Neural cell (in vitro differentiated cells): ENCODE measurements at regions not wholly inside any gene's neighbourhood (a gene's known extent, or its start where the extent isn't known, plus 50 kb on each side); places are given as distances from the start of the nearest gene placed in this dataset.

Source experiments
- H2AFZ ChIP-seq: fragments of 200-600, 300-800 bp; sonication (generic), shearing (Covaris generic); 2 replicates; pipeline ENCODE4 v1.6.0; 2014; ENCODE audit warnings: low read depth, mild to moderate bottlenecking, antibody characterized with exemption, low read length, moderate library complexity
- H3F3A ChIP-seq: fragments of 200-600 bp; shearing (Covaris generic); 2 replicates; pipeline ENCODE4 v1.6.1; 2016; ENCODE audit warnings: mild to moderate bottlenecking, moderate library complexity, mixed read lengths, antibody characterized with exemption, low read length; ENCODE audit not compliant: insufficient read depth, poor library complexity, severe bottlenecking
- H3K27ac ChIP-seq: fragments of 200-600, 300-800 bp; sonication (generic), shearing (Covaris generic); 2 replicates; pipeline ENCODE4 v1.5.1; 2014; ENCODE audit warnings: mild to moderate bottlenecking, low read length, moderate library complexity
- H3K27me3 ChIP-seq: fragments of 300-800, 200-600 bp; sonication (generic), shearing (Covaris generic); 2 replicates; pipeline ENCODE4 v1.6.0; 2014; ENCODE audit warnings: mild to moderate bottlenecking, low read depth, low read length, moderate library complexity; ENCODE audit not compliant: insufficient read depth
- H3K36me3 ChIP-seq: fragments of 300-800, 200-600 bp; sonication (generic), shearing (Covaris generic); 2 replicates; pipeline ENCODE4 v1.5.1; 2014; ENCODE audit warnings: mild to moderate bottlenecking, antibody characterized with exemption, low read length, moderate library complexity; ENCODE audit not compliant: insufficient read depth
- H3K4me2 ChIP-seq: fragments of 300-800, 200-600 bp; sonication (generic), shearing (Covaris generic); 2 replicates; pipeline ENCODE4 v1.6.0; 2014; ENCODE audit warnings: mild to moderate bottlenecking, low read length
- H3K4me3 ChIP-seq: fragments of 300-800, 200-600 bp; sonication (generic), shearing (Covaris generic); 2 replicates; pipeline ENCODE4 v1.5.1; 2014; ENCODE audit warnings: mild to moderate bottlenecking, low read length, moderate library complexity
- H3K79me2 ChIP-seq: fragments of 200-600 bp; shearing (Covaris generic); replicated peaks from 2 replicates; pipeline ENCODE4 v1.6.0; 2014; ENCODE audit warnings: mild to moderate bottlenecking, low read length, moderate library complexity; ENCODE audit not compliant: insufficient read depth
- H3K9ac ChIP-seq: fragments of 300-800, 200-600 bp; sonication (generic), shearing (Covaris generic); 2 replicates; pipeline ENCODE4 v1.6.1; 2016; ENCODE audit warnings: mild to moderate bottlenecking, low read length, mixed read lengths
- H3K9me2 ChIP-seq: fragments of 200-600 bp; shearing (Covaris generic); 2 replicates; pipeline ENCODE4 v1.6.1; 2016; ENCODE audit warnings: mild to moderate bottlenecking, low read length, mixed read lengths; ENCODE audit not compliant: insufficient read depth
- H3K9me3 ChIP-seq: fragments of 200-600, 300-800 bp; sonication (generic), shearing (Covaris generic); 2 replicates; pipeline ENCODE4 v1.6.1; 2016; ENCODE audit warnings: mild to moderate bottlenecking, mixed run types, low read length, moderate library complexity, mixed read lengths
- H4K20me1 ChIP-seq: fragments of 200-600 bp; shearing (Covaris generic); 2 replicates; pipeline ENCODE4 v1.6.1; 2016; ENCODE audit warnings: mild to moderate bottlenecking, mixed run types; ENCODE audit not compliant: insufficient read depth
- CTCF ChIP-seq: fragments of 450-650 bp; IDR thresholded peaks from 2 replicates; pipeline ENCODE4 v1.5.1; 2014; ENCODE audit warnings: antibody characterized with exemption, mild to moderate bottlenecking, moderate library complexity; ENCODE audit not compliant: poor library complexity, severe bottlenecking
- EP300 ChIP-seq: fragments of 450-650 bp; conservative IDR thresholded peaks from 2 replicates; pipeline ENCODE4 v1.6.1; 2014; ENCODE audit warnings: antibody characterized with exemption, mild to moderate bottlenecking, moderate library complexity; ENCODE audit not compliant: poor library complexity, severe bottlenecking
- EZH2 ChIP-seq: fragments of 200-600, 300-800 bp; shearing (Covaris generic), sonication (generic); IDR thresholded peaks from 2 replicates; pipeline ENCODE4 v1.6.1; 2014; ENCODE audit warnings: antibody characterized with exemption, low read length, borderline replicate concordance, mild to moderate bottlenecking; ENCODE audit not compliant: insufficient read depth, poor library complexity, severe bottlenecking
- MXI1 ChIP-seq: fragments of 450-650 bp; conservative IDR thresholded peaks from 2 replicates; pipeline ENCODE4 v1.6.1; 2014; ENCODE audit warnings: antibody characterized with exemption, mild to moderate bottlenecking; ENCODE audit not compliant: poor library complexity, severe bottlenecking
- POLR2AphosphoS5 ChIP-seq: IDR thresholded peaks from 2 replicates; pipeline ENCODE4 v1.6.1; 2012
- RAD21 ChIP-seq: fragments of 450-650 bp; conservative IDR thresholded peaks from 2 replicates; pipeline ENCODE4 v1.6.1; 2014; ENCODE audit warnings: antibody characterized with exemption, mild to moderate bottlenecking, moderate library complexity
- REST ChIP-seq: IDR thresholded peaks from 2 replicates; pipeline ENCODE4 v1.6.1; 2012; ENCODE audit warnings: borderline replicate concordance
- SMC3 ChIP-seq: fragments of 450-650 bp; conservative IDR thresholded peaks from 2 replicates; pipeline ENCODE4 v1.6.1; 2014; ENCODE audit warnings: antibody characterized with exemption, mild to moderate bottlenecking, moderate library complexity; ENCODE audit not compliant: poor library complexity
- TAF1 ChIP-seq: IDR thresholded peaks from 2 replicates; pipeline ENCODE4 v1.6.1; 2012; ENCODE audit warnings: low read depth

- Histone ChIP-seq H3K27me3 (no peaks in the 10 kb centered on the region), H3K9ac (no peak overlapping the region), H3K79me2 (no peaks in the 10 kb centered on the region), H2AFZ (no peak overlapping the region), H3F3A (no peaks in the 10 kb centered on the region), H3K27ac (no peak overlapping the region), H3K4me3 (no peak overlapping the region), H3K9me3 (no peaks in the 10 kb centered on the region), H3K36me3 (no peaks in the 10 kb centered on the region), H3K4me2 (no peak overlapping the region), H3K9me2 (no peaks in the 10 kb centered on the region), H4K20me1 (no peaks in the 10 kb centered on the region)
- TF ChIP-seq EZH2 (no peak), POLR2AphosphoS5 (no peak), SMC3 (no peak), MXI1 (no peak), CTCF (no peak), EP300 (no peak), REST (no peak), RAD21 (no peak), TAF1 (no peak)
Observed at GRCh38 chr9:20152151-20152725, 363.4 kb upstream of the SLC24A2 start.

- no peaks in the 10 kb centered on the region for H3K79me2 ChIP-seq
- no peaks in the 10 kb centered on the region for H3K36me3 ChIP-seq
- H4K20me1 ChIP-seq = no peaks in the 10 kb centered on the region
- no peak overlapping the region for H2AFZ ChIP-seq
- TF ChIP-seq TAF1 = no peak
- TF ChIP-seq MXI1 = no peak
- TF ChIP-seq EP300 = no peak
- no peak for TF ChIP-seq REST
- no peak for TF ChIP-seq CTCF
- TF ChIP-seq RAD21 = no peak
- no peak for TF ChIP-seq POLR2AphosphoS5
- no peak for TF ChIP-seq EZH2
- no peak for TF ChIP-seq SMC3
- no peak overlapping the region for H3K4me2 ChIP-seq
- no peak overlapping the region for H3K9ac ChIP-seq
- no peaks in the 10 kb centered on the region for H3F3A ChIP-seq
- no peaks in the 10 kb centered on the region for H3K9me3 ChIP-seq
- no peak overlapping the region for H3K27ac ChIP-seq
- no peaks in the 10 kb centered on the region for H3K27me3 ChIP-seq
- H3K4me3 ChIP-seq = no peak overlapping the region
- no peaks in the 10 kb centered on the region for H3K9me2 ChIP-seq
Observed at GRCh38 chr9:20148416-20148815, 359.6 kb upstream of the SLC24A2 start.
